Activated CD8-positive, alpha-beta memory T cell treated with anti-CD3 and anti-CD28 coated beads, Interleukin-2, amount 50 U/mL, for 24 hours (primary cell): ENCODE measurements at regions not wholly inside any gene's neighbourhood (a gene's known extent, or its start where the extent isn't known, plus 50 kb on each side); places are given as distances from the start of the nearest gene placed in this dataset.

ENCODE experiments used
- DNase-seq: peaks from one replicate; pipeline ENCODE4 v3.0.0-alpha.2; 2020; ENCODE audit errors: extremely low read depth

DNA sequence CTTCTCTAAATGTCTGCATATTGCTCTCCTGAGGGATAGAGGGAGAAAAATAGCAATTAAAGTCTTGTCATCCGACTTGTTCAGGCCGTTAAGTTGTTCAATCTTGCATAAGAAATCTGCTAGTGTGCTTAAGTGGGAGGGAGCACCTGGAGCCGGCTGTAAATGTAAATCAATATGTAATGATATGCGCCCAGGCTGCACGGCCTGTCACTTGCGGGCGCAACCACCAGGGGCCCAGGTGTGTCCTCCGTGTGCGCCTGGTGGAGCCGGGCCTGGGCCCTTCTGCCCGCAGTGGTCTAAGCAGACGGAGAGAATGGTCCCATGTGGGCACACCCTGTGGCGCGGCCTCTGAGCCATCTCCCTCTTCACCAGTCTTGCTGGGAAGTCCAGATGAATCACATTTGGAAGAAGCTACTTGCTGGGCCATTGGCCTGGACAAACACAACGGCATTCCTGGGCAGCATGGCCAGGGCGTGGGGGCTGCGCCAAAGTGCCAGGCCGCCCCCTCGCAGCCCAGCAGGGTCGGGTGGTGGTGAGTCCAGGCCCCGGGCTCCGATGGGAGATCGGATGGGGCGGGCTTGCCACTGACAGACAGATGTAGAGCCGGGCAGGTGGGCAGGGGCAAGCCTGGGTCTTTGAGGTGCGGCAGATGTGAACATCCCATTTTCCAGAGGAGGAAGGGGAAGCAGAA is 193.3 kb upstream of the C14orf180 start:
- DNase-seq, result no peak

DNA sequence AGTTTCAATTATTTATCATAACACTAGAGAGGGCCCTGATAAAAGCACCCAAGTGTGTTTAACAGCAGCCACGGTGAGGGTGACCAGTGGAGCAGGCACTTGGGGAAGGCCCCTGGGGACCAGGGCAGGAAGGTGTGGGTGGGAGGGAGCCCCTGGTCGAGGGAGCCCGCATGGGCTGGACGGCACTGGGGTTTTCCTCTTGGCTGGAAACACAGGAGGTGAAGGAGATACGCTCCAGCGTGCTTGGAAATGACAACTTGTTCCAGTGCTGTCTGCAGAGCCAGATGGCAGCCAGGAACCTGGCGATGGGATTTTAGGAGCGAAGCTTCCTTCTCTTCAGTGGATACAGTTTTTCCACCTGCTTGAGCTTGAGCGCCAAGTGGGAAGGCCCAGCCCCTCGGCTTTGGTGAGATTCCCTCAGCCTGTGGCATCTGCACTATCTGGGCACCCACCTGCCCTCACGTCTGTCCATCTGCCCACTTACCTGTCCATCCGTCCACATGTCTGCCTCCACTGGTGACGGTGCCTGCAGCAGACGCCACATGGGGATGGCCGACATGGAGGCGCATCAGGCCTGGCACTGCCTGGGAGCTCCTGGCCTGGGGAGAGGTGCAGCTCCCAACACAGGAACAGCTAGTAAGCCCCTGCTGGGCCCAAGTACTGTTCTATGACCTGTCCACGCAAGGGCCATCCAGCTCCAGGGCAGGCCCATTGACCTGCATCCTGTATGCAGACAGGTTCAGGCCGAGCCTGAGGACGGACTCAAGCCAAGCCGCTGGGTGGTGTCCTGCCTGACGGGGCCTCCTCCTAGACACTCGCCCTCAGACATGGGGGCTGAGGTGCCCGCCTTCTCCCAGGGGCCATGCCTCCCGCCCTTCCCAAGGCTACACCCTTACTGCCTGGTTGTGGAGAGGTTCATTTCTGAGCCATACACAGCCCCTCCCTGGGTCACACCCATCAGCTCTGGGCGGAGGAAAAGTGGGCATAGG is 192.2 kb upstream of the C14orf180 start:
- no peak for DNase-seq

DNA sequence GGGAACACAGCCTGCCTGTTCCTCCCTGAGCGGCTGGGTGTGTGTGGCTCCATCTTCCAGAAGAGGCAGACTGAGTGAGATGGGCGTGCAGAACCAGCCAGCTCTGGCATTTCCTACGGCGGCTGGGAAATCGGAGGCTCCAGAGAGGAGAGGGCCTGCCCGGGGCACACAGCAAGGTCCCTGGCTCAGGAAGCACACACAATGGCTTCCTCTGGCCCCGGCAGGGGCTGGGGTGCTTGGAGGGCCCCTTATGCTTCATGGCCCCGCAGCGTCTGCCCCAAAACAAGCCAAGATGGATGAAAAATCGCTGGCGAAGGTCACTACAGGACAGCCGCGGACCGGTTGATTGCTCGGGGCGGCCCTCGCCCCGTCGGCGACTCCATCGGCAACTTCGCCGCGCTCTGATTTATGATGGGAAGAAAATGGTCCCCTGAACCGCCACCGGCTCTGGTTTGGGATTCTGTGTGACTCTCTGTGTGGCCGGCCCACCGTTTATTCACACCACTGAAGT is 191.5 kb upstream of the C14orf180 start:
- DNase-seq, result no peak

DNA sequence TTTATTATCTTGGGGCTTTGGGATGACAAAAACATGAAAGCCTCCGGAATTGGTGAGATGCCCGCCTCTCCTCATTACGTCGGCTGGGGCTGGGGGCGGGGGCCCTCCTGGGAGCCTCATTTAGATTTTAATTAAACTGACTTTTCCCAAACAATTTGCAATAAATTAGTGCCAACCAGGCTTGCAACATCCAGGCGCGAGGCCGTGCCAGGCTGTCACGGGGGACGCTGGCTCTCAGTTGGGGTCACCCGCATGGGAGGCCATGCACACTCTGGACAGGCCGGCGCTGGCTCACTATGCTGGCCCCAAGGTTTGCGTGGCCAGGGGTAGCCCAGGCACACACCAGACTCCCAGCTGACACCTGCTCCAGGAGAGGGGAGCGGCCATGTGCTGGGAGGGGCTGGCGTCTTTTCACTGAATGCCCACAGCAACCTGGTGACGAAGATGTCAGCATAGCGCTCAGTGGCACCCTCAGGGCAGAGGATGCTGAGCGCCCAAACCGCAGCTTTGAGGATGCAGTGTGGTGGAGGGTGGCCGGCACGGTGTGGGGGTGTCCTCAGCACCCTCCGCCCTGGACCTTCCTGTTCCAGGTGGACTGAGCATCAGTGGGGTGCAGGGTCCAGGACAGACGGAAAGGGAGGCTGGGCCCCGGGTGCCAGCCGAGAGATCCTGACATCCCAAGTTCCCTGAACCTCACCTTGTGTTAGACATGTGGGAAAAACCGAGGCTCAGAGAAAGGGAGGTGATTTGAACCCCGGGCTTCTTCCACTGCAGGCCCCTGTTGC is 190.8 kb upstream of the C14orf180 start:
- DNase-seq, result no peak

DNA sequence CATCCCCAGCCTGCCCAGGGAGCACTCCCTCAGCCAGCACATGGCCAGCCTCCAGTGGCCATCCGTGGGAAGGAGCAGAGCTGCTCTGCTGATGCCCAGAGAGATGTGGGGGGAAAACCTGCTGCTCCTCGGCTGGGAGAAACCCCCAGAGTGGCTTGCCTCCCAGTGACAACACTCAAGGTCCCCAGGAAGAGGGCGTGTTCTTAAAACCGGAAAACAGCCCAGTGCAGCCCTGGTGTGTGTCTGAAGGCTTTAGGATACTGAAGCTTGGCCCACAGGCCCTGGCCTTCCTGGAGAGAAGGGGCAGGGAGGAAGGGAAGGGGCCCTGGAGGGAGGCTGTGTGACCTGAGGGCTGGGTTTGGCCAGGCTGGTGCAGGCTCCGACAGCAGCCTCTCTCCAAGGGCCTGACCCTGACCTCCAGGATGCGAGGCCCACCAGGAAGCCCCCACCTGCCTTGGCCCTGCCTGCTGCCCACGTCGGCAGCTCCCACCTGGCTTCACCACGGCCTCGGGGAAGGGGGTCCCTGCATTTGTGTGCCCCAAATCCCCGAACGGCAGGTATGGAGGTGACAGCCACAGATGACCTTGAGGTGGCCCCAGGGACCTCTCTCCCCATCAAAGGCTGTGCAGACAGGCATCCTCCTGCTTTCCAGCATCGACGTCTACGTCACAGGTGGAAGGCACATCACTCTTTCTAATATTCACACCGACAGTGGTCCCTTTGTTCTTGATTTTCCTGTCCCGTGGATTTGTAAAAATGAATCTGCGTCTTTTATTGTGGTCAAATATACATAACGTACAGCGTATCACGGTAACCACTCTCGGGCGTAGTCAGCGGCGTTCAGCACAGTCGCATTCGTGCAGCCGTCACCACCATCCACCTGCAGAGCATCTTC is 190.0 kb upstream of the C14orf180 start:
- no peak for DNase-seq

DNA sequence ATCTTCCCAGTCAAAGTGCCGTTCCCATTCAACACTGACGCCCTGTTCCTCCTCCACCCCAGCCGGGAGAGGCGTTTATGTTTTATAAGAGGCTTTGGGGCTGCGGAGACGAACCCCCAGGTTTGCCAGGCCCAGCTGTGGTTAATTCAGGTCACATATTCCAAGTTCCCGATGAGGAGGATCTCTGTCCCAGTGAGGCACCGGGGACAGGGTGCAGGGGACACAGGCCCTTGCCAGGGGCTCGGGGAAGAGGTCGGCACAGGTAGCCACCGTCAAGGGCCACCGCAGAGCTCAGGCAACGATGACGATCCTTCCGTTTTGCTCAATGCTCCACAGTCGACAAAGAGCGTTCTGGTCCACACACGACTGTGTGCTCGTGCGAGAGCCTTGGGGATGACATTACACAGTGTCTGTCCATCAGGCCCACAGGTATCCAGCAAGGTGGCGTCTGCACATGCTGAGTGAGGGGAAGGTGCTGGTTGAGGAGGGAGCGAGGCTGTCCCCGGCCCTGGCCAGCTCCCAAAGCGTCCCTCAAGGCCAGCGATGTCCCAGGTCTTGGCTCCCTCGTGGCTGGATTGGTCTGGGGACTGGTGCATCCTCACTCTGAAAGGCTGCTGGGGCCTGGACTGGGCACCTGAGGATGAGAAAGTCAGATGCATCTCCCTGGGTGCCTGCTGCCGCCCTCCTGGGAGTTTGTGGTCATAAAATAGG is 189.2 kb upstream of the C14orf180 start:
- DNase-seq, result no peak

DNA sequence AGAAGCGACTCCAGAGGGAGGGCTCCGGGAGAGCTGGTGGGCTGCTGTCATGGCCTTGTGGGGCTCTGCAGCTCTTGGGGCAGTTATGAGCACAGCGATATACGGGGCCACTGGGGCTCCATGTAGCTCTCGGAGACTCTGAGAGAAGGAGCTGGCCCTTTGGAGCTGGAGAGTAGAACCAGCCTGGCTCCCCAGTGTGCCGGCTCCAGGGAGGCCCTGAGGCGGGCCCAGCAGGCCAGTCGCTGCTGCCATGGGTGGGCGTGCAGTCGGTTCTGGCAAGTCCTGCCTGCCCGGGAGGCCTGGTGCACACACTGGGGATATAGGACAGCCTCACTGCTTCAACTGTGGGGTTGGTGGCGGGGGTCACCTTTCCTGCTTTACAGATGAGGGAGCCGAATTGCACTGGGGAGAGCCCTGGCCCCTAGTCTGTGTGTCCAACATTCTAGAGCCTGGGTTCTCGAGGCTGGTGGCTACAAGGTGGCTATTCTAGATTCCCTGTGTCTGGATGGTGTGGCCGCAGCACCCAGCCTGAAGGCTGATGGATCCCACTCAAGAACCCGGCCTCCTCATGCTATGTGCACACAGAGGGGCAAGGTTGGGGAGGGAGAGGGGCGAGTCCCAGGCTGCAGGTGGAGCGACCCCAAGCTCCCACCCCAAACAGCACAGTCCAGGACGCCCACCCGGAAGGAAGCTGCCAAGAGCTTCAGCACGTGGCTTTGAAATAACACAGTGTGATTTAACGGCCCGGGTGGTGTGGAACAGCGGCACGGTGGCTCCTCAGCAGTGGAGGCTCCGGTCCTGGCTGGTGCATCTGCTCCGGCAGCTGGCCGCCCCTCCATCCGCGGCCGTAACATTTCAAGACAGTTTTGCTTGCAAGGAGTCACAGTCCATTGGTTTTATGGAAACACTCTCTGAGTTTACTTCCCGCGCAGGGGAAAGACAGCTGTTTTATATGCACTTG is 188.3 kb upstream of the C14orf180 start:
- no peak for DNase-seq

DNA sequence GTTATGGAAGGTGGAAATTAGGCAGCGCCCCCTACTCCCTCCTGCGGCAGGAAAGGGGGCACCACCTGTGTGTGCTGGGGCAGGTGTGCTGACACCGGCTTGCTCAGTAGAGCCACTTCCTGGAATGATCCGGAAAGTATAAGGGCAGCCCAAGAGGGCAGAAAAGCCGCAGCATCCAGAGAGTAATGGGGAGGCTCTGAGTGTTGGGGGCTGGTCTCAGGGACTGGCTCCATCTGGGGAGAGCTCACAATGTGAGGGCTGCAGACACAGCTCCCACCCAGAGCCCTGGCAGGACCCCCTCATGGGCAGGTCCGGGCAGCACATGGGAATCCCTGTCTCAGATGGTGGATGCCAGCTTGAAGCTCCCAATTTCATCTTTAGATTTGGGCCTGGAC is 187.6 kb upstream of the C14orf180 start:
- DNase-seq, result no peak

DNA sequence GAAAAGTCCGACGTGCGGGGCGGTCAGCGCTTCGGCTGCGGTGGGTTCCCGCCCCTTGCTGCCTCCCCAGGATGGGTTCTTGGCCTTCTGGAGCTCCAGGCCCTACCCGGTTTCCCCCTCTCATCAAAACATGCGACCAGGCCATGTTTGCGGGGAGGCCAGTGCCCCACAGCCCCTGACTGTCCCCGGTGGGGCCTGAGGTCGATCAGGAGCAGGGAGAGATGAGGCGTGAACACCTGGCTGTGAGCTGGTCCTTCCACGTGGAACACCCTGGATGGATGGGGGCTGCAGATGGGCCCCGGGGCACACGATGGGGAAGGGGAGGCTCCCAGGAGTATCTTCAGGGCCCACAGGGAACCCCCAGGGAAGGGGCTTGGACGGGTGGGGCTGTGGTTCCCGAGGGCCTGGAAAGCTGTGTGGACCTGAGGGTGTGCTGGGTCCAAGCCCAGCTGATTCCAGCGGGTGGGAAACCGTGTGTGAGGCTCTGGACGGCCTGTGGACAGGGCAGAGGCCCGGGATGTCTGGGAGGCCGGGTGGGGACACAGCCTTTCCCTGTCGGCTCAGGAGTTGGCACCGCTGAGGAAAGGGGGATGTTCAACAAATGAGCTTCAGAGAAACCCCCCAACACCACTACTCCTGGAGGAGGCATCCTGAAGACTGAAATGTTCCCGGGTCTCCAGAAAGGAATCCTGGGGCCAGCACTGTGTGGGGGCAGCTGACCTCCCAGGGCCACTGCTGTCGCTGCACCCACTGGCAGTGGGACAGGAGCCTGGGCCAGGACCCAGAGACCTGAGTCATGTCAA is 187.0 kb upstream of the C14orf180 start:
- no peak for DNase-seq

DNA sequence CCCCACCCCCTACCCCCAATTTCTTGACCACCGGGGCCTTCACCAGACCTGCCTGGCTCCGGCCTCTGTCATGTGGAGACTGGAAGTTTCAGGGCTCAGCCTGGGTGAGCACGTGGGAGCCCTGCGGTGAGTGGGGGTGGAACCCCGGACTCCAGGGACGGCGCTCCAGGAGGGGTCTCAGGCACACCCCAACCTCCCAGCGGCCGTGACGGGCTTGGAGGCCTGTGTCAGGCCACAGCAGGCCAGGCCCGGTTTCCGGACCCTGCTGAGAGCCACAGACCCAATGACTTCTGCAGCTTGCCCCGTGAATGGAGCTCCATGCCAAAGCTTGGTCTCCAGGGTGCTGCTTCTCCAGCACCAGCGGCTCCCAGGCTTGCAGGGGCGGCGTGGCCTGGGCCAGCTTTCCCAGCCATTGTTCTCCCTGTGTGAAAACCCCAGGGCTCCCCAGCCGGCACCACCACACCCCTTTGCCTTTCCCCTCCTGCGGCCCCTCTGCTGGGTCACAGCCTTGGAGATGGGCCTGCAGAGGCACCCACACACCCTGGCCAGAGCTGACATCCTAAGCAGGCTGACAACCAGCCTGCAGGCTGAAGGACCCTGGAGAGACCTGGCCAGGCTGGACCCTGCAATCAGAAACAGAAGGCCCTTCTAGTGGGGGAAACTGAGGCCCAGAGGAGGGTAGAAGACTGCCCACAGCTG is 186.2 kb upstream of the C14orf180 start:
- no peak for DNase-seq

DNA sequence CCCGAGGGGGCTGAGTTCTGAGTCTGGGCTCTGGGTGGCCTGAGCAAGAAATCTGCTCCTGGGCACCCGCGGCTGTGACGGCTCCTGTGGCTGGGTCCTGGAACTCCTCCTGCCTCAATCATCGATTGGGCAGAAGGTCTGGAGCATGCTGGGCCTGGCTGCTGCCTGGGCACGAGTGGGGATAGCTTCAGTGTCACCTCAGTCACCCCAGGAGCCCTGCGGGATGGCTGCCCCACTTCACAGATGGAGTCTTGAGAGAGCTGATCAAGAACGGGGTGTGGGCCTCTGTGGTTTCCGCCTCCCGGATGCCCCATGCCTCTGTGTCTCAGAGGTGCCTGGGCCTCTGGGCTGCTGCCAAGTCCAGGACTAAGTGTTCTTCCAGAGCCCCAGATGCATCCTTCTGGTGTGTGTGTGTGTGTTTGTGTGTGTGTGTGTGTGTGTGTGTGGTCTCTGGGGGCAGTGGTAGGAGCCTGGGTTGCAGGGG is 185.6 kb upstream of the C14orf180 start:
- DNase-seq, result peak; percentile 18

DNA sequence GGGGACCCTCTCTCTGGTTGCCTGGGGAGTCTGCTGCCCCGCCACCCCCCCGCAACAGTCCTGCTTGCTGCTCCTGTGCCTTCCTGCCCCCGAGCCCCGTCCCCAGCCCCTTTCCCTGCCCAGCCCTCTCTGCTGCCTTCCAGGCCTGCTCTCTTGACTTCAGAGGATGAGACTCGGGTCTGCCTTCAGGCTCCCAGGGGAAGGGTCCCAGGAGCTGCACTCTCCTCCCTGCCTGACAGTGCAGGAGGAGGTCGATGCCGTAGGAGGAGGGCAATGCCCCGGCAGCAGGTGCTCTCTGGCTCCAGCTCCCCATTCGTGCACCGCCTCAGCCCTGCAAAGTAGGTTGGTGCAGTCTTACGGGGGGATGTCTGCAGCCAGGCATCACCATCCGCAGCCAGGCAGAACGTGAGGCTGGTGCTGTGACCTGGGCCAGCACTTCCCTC is 185.1 kb upstream of the C14orf180 start:
- DNase-seq, result no peak

DNA sequence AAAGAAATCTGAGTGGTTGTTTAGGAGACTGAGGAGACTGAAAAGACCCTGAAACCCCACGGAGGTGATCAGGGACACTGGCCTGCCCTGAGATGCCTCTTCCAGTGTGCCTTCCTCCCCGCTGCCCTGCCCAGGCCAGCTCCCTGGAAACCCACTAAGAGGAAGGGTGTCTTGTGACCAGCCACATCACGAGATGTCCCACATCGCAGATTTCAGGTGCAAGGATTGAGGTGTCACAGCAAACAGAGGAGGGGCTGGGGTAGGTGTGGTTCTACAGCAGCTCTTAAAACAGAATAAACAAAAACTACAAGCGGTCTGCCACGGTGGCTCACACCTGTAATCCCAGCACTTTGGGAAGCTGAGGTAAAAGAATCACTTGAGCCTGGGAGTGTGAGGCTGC is 184.3 kb upstream of the C14orf180 start:
- DNase-seq, result no peak

DNA sequence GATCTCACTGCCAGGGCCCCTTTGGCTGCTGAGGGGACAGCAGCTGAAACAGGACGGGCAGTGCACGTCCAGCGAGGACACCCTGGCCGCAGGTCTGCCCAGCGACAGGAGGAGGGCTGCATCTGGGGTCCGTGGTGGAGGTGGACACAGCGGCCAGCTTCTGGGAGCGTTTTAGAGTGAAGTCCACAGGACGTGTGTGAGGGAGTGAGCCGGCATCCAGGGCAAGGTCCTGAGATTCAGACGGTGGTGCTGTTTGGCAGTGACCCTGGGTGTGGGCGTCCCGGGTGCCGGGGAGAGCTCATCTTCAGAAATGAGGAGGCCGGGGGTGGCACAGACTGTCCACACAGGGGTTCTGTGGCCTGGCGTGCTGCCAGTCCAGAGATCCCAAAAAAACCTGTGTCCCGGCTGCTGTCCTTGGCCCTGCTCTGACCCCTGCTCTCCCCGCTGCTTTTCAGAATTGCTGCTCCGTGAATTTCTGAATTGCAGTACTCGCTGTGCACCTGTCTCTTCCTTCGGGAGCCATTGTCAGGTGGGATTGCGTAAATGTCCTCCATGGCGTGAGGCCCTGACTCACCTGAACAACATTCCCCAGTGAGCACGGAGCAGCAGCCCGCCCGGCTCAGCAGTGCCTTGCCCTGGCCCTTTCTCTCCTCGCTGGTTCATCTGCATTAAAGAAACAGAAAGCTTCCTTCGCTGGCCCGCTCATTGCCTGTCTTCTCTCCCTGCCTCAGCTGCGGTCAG is 183.5 kb upstream of the C14orf180 start:
- no peak for DNase-seq

DNA sequence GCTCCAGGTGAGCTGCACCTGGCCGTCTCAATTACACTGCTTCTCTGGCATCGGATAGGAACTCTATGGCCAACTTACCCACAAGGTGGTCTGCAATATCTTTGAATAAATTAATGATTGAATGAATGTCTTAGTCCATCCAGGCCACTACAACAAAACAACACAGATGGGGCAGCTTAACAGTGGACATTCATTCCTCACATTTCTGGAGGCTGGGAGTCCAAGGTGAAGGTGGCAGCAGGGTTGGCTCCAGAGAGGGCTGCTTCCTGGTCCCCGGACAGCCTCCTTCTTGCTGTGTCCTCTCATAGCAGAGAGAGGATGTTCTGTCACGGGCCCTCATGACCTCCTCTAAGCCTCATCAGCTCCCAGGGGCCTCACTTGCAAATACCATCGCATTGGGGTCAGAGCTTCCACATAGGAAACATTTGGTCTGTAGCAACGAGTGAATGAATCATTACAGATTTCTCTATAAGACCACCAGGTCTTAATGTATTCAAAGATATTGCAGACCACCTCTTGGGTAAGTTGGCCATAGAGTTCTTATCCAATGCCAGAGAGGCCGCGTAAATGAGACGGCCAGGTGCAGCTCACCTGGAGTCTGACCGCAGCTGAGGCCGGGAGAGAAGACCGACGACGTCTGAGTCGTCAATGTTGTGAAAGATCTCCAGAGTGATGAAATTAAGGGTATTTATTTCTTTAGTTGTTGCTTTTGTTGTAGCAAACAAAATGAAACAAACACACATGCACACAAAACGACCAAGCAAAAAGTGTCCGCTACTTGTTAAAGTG is 182.7 kb upstream of the C14orf180 start:
- no peak for DNase-seq

DNA sequence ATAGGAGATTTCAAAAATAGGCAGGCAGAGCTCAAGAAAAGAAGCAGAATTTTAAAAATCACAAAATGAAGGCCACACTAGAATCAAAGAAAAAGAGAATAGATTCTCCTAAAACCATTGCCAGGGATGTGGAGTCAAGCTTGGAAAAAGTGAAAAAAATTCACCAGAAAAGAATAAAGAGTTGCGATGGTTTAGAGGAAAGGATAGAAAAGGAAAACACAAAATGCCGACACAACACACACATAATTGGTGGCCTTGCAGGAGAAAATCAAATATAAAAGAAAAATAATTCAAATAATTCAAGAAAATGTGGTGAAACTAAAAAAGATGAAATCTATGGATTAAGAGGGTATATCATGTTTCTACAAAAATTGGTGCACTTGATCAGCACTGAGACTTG is 181.6 kb upstream of the C14orf180 start:
- no peak for DNase-seq
